Left lung (tissue), 4 donors: ENCODE measurements at regions not wholly inside any gene's neighbourhood (a gene's known extent, or its start where the extent isn't known, plus 50 kb on each side); places are given as distances from the start of the nearest gene placed in this dataset.

Source experiments
- ATAC-seq: fragments of 200-7000 bp; cut with Tn5 transposase; one replicate; pipeline ENCODE4 v1.9.1; 2020; ENCODE audit warnings: moderate library complexity
- DNase-seq, 4 donors: peaks; one replicate each; pipeline ENCODE4 v3.0.0-alpha.2; 2013 to 2020
- H3K27ac ChIP-seq, 2 donors: fragments of 200-600 bp; sonication (generic) in 1 of 2; one replicate each; pipeline versions ENCODE4 v1.5.0 to v1.8.0; 2020 to 2021
- H3K27me3 ChIP-seq, 2 donors: fragments of 200-600 bp; sonication (generic) in 1 of 2; one replicate each; pipeline versions ENCODE4 v1.5.0 to v1.8.0; 2020 to 2021
- H3K36me3 ChIP-seq, 2 donors: fragments of 200-600 bp; sonication (generic) in 1 of 2; one replicate each; pipeline versions ENCODE4 v1.5.0 to v1.8.0; 2020 to 2021
- H3K4me1 ChIP-seq, 2 donors: fragments of 200-600 bp; one replicate each; pipeline ENCODE4 v1.8.0; 2021
- H3K4me3 ChIP-seq, 2 donors: fragments of 200-600 bp; sonication (generic) in 1 of 2; one replicate each; pipeline versions ENCODE4 v1.5.0 to v1.8.0; 2020 to 2021; ENCODE audit warnings: mild to moderate bottlenecking in 1 of 2
- H3K9me3 ChIP-seq, 2 donors: fragments of 200-600 bp; sonication (generic) in 1 of 2; one replicate each; pipeline versions ENCODE4 v1.5.0 to v1.8.0; 2020 to 2021
- intact Hi-C, 2 donors: fragments of 100-400 bp; cut with DNase I; formaldehyde crosslinking; loops; one replicate each; pipeline versions ENCODE4 v1.11.2 to v1.14.2; 2022
- TF ChIP-seq, protein P1 (sequence below), 2 donors: fragments of 200-600 bp; sonication (generic) in 1 of 2; IDR thresholded peaks; one replicate each; pipeline versions ENCODE4 v1.5.0 to v1.8.0; 2021; ENCODE audit warnings: antibody characterized with exemption in 2 of 2
- donor health status: DM: no; HTN: yes; CAD: no.
- donor health status: DM: no; HTN: no; CAD: no.

GRCh38 chr1:188891958-188892357 is 1585.7 kb downstream of the BRINP3 start:
- Histone ChIP-seq H3K4me1 (no peaks in the 10 kb centered on the region), H3K36me3 (no peaks in the 10 kb centered on the region), H3K27me3 (no peaks in the 10 kb centered on the region), H3K4me3 (no peak overlapping the region), H3K27ac (no peak overlapping the region), H3K9me3 (peaks cover 0 to 7% of the 10 kb centered on the region in 2 donors)
- no peak for DNase-seq
- ATAC-seq = no peak
- TF ChIP-seq, protein P1, sequence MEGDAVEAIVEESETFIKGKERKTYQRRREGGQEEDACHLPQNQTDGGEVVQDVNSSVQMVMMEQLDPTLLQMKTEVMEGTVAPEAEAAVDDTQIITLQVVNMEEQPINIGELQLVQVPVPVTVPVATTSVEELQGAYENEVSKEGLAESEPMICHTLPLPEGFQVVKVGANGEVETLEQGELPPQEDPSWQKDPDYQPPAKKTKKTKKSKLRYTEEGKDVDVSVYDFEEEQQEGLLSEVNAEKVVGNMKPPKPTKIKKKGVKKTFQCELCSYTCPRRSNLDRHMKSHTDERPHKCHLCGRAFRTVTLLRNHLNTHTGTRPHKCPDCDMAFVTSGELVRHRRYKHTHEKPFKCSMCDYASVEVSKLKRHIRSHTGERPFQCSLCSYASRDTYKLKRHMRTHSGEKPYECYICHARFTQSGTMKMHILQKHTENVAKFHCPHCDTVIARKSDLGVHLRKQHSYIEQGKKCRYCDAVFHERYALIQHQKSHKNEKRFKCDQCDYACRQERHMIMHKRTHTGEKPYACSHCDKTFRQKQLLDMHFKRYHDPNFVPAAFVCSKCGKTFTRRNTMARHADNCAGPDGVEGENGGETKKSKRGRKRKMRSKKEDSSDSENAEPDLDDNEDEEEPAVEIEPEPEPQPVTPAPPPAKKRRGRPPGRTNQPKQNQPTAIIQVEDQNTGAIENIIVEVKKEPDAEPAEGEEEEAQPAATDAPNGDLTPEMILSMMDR (IDR thresholded peaks at IDR 0.05) = no peak
- intact Hi-C loops = no loop called here

- ATAC-seq = no peak
- TF ChIP-seq, protein P1 (IDR thresholded peaks at IDR 0.05) = no peak
- no peak overlapping the region for H3K4me3 ChIP-seq
- H3K27ac ChIP-seq = no peak overlapping the region
- no peaks in the 10 kb centered on the region for H3K4me1 ChIP-seq
- H3K27me3 ChIP-seq = no peaks in the 10 kb centered on the region
- peaks cover 0 to 3% of the 10 kb centered on the region in 2 donors for H3K9me3 ChIP-seq
- intact Hi-C loops = no loop called here
- DNase-seq = no peak
- H3K36me3 ChIP-seq = no peaks in the 10 kb centered on the region
Observed at GRCh38 chr1:188895611-188896010, 1582.1 kb downstream of the BRINP3 start.

DNA sequence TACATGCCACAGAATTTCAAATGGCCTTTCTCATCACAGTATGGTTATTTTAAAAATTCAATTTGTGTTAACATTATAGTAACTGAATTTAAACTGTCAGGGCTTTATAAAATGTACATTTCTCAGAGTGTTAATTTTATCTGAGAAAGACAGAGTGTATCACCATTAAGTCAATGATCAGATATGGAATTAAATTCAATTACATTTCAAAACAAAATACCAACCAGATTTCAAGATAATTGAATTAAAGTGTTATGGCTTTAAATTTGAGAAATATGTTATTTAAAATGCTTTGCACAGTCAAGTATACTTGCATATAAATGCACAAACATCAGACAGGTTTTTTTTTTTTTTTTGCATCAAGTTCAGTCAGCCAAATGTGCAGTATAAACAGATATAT is 1574.4 kb downstream of the BRINP3 start:
- Histone ChIP-seq H3K27ac (no peak overlapping the region), H3K9me3 (peaks cover 0 to 1% of the 10 kb centered on the region in 2 donors), H3K27me3 (no peaks in the 10 kb centered on the region), H3K4me1 (no peaks in the 10 kb centered on the region), H3K4me3 (no peak overlapping the region), H3K36me3 (no peaks in the 10 kb centered on the region)
- DNase-seq (no peak), ATAC-seq (no peak)
- TF ChIP-seq, protein P1 (IDR thresholded peaks at IDR 0.05) = no peak
- intact Hi-C loops = no loop called here

GRCh38 chr1:188904201-188904600 is 1573.5 kb downstream of the BRINP3 start:
- Histone ChIP-seq H3K27me3 (no peaks in the 10 kb centered on the region), H3K4me1 (no peaks in the 10 kb centered on the region), H3K9me3 (peaks cover 0 to 1% of the 10 kb centered on the region in 2 donors), H3K36me3 (no peaks in the 10 kb centered on the region), H3K4me3 (no peak overlapping the region), H3K27ac (no peak overlapping the region)
- ATAC-seq = peak; percentile 24
- TF ChIP-seq, protein P1 (IDR thresholded peaks at IDR 0.05) = no peak
- no peak for DNase-seq
- intact Hi-C loops = no loop called here

- intact Hi-C loops = no loop called here
- TF ChIP-seq, protein P1 (IDR thresholded peaks at IDR 0.05) = no peak
Observed at GRCh38 chr1:188906921-188907641, 1570.6 kb downstream of the BRINP3 start.

More at GRCh38 chr1:188906921-188907641, 1570.6 kb downstream of the BRINP3 start:
- no peaks in the 10 kb centered on the region for H3K36me3 ChIP-seq
- no peaks in the 10 kb centered on the region for H3K4me1 ChIP-seq
- DNase-seq (no peak), ATAC-seq (no peak)
- no peak overlapping the region for H3K27ac ChIP-seq
- no peaks in the 10 kb centered on the region for H3K27me3 ChIP-seq
- no peak overlapping the region for H3K4me3 ChIP-seq
- H3K9me3 ChIP-seq = no peaks in the 10 kb centered on the region
